Thyroid gland (tissue), 4 donors: ENCODE measurements at regions not wholly inside any gene's neighbourhood (a gene's known extent, or its start where the extent isn't known, plus 50 kb on each side); places are given as distances from the start of the nearest gene placed in this dataset.

Experiments used
- CTCF ChIP-seq, 6 experiments: fragments of 200-600 bp in 3 of 6; fragments of 450-650 bp in 3 of 6; sonication (generic) in 3 of 6; IDR thresholded peaks; one replicate each; pipeline ENCODE4 v1.5.1; 2016 to 2019; ENCODE audit warnings: antibody characterized with exemption in 6 of 6, mild to moderate bottlenecking in 2 of 6, inconsistent platforms in 1 of 6, moderate library complexity in 1 of 6
- POLR2A ChIP-seq, 2 donors: fragments of 450-650 bp; IDR thresholded peaks; one replicate each; pipeline ENCODE4 v1.6.1; 2017; ENCODE audit warnings: antibody characterized with exemption in 2 of 2, mild to moderate bottlenecking in 2 of 2, moderate library complexity in 1 of 2

DNA sequence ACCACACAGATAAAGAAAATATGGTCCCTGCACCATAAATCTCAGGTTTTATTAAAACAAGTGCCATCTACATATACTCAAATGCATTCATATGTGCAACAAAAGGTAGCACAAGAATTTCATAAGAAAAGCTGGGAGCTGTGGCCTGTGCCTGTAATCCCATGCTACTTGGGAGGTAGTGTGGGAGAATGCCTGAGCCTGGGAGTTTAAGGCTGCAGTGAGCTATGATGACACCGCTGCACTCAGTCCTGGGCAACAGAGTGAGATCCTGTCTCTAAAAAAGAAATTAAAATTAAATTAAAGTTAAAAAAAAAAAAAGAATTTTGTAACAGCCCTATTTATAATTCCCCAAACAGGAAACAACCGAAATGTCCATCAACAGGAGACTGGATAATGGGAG lies 81.3 kb upstream of the JADE1 start:
- TF ChIP-seq CTCF (IDR thresholded peaks at IDR 0.05): no peak
- TF ChIP-seq POLR2A (IDR thresholded peaks at IDR 0.05): no peak
